ENCODE measurements at regions not wholly inside any gene's neighbourhood (a gene's known extent, or its start where the extent isn't known, plus 50 kb on each side); places are given as distances from the start of the nearest gene placed in this dataset.

GRCh38 chr11:31874631-31875191 is 63.6 kb upstream of the PAX6 start:
- Histone ChIP-seq H3K27ac (ENCODE audit: low read length) (no peak overlapping the region), H3F3A (ENCODE audit: insufficient read depth, low read length, poor library complexity, severe bottlenecking) (no peaks in the 10 kb centered on the region), H3K79me2 (replicated peaks; ENCODE audit: insufficient read depth, low read length) (no peaks in the 10 kb centered on the region), H3K4me3 (ENCODE audit: low read length) (no peak overlapping the region), H3K27me3 (ENCODE audit: insufficient read depth, low read depth, low read length) (no peaks in the 10 kb centered on the region), H3K36me3 (ENCODE audit: insufficient read depth, low read length) (no peaks in the 10 kb centered on the region), H4K20me1 (ENCODE audit: insufficient read depth) (no peaks in the 10 kb centered on the region), H3K9me3 (ENCODE audit: low read length) (no peaks in the 10 kb centered on the region), H3K4me2 (ENCODE audit: low read length) (no peak overlapping the region), H3K9me2 (ENCODE audit: insufficient read depth, low read length) (no peaks in the 10 kb centered on the region), H3K9ac (ENCODE audit: low read length) (no peak overlapping the region), H2AFZ (ENCODE audit: low read depth, low read length) (no peak overlapping the region)
- no peak for TF ChIP-seq MXI1 (conservative IDR thresholded peaks at IDR 0.05; ENCODE audit: poor library complexity, severe bottlenecking)

DNA sequence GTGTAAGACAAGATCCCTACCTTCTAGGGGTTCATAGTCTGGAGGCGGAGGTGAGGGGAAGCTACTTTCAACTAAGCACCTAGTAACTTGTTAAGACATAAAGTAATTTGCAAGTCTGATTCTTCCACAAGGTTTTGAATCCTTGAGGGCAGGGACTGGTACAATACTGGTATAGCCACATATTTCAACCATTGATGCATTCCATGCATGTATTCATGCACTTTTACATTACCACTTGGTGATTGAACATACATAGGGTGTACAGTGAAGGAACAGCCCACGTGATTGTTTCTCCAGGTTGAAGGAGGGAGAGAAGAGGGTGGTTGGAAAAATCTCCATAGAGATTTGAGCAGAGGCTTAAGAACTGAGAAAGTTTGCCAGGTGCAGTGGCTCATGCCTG is 62.0 kb upstream of the PAX6 start:
- no peaks in the 10 kb centered on the region for H3K9me3 ChIP-seq (ENCODE audit: low read length)
- H4K20me1 ChIP-seq (ENCODE audit: insufficient read depth), result no peaks in the 10 kb centered on the region
- no peaks in the 10 kb centered on the region for H3K27me3 ChIP-seq (ENCODE audit: insufficient read depth, low read depth, low read length)
- no peaks in the 10 kb centered on the region for H3K9me2 ChIP-seq (ENCODE audit: insufficient read depth, low read length)
- H3F3A ChIP-seq (ENCODE audit: insufficient read depth, low read length, poor library complexity, severe bottlenecking), result no peaks in the 10 kb centered on the region
- H3K9ac ChIP-seq (ENCODE audit: low read length), result no peak overlapping the region
- no peaks in the 10 kb centered on the region for H3K79me2 ChIP-seq (replicated peaks; ENCODE audit: insufficient read depth, low read length)
- H3K4me2 ChIP-seq (ENCODE audit: low read length), result no peak overlapping the region
- no peak overlapping the region for H2AFZ ChIP-seq (ENCODE audit: low read depth, low read length)
- no peak overlapping the region for H3K27ac ChIP-seq (ENCODE audit: low read length)
- H3K36me3 ChIP-seq (ENCODE audit: insufficient read depth, low read length), result no peaks in the 10 kb centered on the region
- TF ChIP-seq RAD21 (conservative IDR thresholded peaks at IDR 0.05) (no peak), POLR2AphosphoS5 (IDR thresholded peaks at IDR 0.05) (no peak), SMC3 (conservative IDR thresholded peaks at IDR 0.05; ENCODE audit: poor library complexity) (no peak), TAF1 (IDR thresholded peaks at IDR 0.05; ENCODE audit: low read depth) (no peak), CTCF (IDR thresholded peaks at IDR 0.05; ENCODE audit: poor library complexity, severe bottlenecking) (no peak), EP300 (conservative IDR thresholded peaks at IDR 0.05; ENCODE audit: poor library complexity, severe bottlenecking) (no peak), MXI1 (conservative IDR thresholded peaks at IDR 0.05; ENCODE audit: poor library complexity, severe bottlenecking) (no peak)
- TF ChIP-seq, protein P1, sequence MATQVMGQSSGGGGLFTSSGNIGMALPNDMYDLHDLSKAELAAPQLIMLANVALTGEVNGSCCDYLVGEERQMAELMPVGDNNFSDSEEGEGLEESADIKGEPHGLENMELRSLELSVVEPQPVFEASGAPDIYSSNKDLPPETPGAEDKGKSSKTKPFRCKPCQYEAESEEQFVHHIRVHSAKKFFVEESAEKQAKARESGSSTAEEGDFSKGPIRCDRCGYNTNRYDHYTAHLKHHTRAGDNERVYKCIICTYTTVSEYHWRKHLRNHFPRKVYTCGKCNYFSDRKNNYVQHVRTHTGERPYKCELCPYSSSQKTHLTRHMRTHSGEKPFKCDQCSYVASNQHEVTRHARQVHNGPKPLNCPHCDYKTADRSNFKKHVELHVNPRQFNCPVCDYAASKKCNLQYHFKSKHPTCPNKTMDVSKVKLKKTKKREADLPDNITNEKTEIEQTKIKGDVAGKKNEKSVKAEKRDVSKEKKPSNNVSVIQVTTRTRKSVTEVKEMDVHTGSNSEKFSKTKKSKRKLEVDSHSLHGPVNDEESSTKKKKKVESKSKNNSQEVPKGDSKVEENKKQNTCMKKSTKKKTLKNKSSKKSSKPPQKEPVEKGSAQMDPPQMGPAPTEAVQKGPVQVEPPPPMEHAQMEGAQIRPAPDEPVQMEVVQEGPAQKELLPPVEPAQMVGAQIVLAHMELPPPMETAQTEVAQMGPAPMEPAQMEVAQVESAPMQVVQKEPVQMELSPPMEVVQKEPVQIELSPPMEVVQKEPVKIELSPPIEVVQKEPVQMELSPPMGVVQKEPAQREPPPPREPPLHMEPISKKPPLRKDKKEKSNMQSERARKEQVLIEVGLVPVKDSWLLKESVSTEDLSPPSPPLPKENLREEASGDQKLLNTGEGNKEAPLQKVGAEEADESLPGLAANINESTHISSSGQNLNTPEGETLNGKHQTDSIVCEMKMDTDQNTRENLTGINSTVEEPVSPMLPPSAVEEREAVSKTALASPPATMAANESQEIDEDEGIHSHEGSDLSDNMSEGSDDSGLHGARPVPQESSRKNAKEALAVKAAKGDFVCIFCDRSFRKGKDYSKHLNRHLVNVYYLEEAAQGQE (IDR thresholded peaks at IDR 0.05; ENCODE audit: borderline replicate concordance), result no peak
- H3K4me3 ChIP-seq (ENCODE audit: low read length), result no peak overlapping the region

- H3K9ac ChIP-seq (ENCODE audit: low read length), result no peak overlapping the region
- no peaks in the 10 kb centered on the region for H3K9me2 ChIP-seq (ENCODE audit: insufficient read depth, low read length)
- H3K4me3 ChIP-seq (ENCODE audit: low read length), result no peak overlapping the region
- H3K79me2 ChIP-seq (replicated peaks; ENCODE audit: insufficient read depth, low read length), result no peaks in the 10 kb centered on the region
- no peaks in the 10 kb centered on the region for H3K9me3 ChIP-seq (ENCODE audit: low read length)
- H2AFZ ChIP-seq (ENCODE audit: low read depth, low read length), result no peak overlapping the region
- no peak overlapping the region for H3K4me2 ChIP-seq (ENCODE audit: low read length)
- H4K20me1 ChIP-seq (ENCODE audit: insufficient read depth), result no peaks in the 10 kb centered on the region
- H3K27ac ChIP-seq (ENCODE audit: low read length), result no peak overlapping the region
- H3K27me3 ChIP-seq (ENCODE audit: insufficient read depth, low read depth, low read length), result no peaks in the 10 kb centered on the region
- TF ChIP-seq, protein P1 (IDR thresholded peaks at IDR 0.05; ENCODE audit: borderline replicate concordance), result no peak
- no peak for TF ChIP-seq RAD21 (conservative IDR thresholded peaks at IDR 0.05)
- TF ChIP-seq SMC3 (conservative IDR thresholded peaks at IDR 0.05; ENCODE audit: poor library complexity), result no peak
- TF ChIP-seq CTCF (IDR thresholded peaks at IDR 0.05; ENCODE audit: poor library complexity, severe bottlenecking), result no peak
- TF ChIP-seq POLR2AphosphoS5 (IDR thresholded peaks at IDR 0.05), result no peak
- TF ChIP-seq EP300 (conservative IDR thresholded peaks at IDR 0.05; ENCODE audit: poor library complexity, severe bottlenecking), result no peak
- no peak for TF ChIP-seq MXI1 (conservative IDR thresholded peaks at IDR 0.05; ENCODE audit: poor library complexity, severe bottlenecking)
- TF ChIP-seq TAF1 (IDR thresholded peaks at IDR 0.05; ENCODE audit: low read depth), result no peak
- TF ChIP-seq EZH2 (IDR thresholded peaks at IDR 0.05; ENCODE audit: borderline replicate concordance, insufficient read depth, low read length, poor library complexity, severe bottlenecking), result no peak
- H3F3A ChIP-seq (ENCODE audit: insufficient read depth, low read length, poor library complexity, severe bottlenecking), result no peaks in the 10 kb centered on the region
- H3K36me3 ChIP-seq (ENCODE audit: insufficient read depth, low read length), result no peaks in the 10 kb centered on the region
Observed at GRCh38 chr11:31872076-31872443, 60.9 kb upstream of the PAX6 start.

Measured in neural cell (in vitro differentiated cells).